NCI-H774 (cell line): ENCODE measurements at regions not wholly inside any gene's neighbourhood (a gene's known extent, or its start where the extent isn't known, plus 50 kb on each side); places are given as distances from the start of the nearest gene placed in this dataset.
"Not testable (repeated sequence)": the region's sequence is repeated elsewhere in the genome, so short reads cannot be mapped to it uniquely, and the experiment has no call there.

Experiments
- DNase-seq: peaks from one replicate; lab custom pipeline; 2025; lab: John Stamatoyannopoulos, UW

- DNase-seq = no peak
Observed at GRCh38 chr1:102365071-102365470, 368.3 kb upstream of the OLFM3 start.

- no peak for DNase-seq
Observed at GRCh38 chr1:102336602-102337001, 339.9 kb upstream of the OLFM3 start.

GRCh38 chr1:102318104-102318806 lies 321.5 kb upstream of the OLFM3 start:
- no peak for DNase-seq

GRCh38 chr1:102315096-102315495 lies 318.4 kb upstream of the OLFM3 start:
- no peak for DNase-seq

- DNase-seq = no peak
Observed at GRCh38 chr1:102296116-102296515, 299.4 kb upstream of the OLFM3 start.

GRCh38 chr1:102282955-102283354 lies 286.2 kb upstream of the OLFM3 start:
- DNase-seq = no peak

- DNase-seq = no peak
Observed at GRCh38 chr1:102262994-102263393, 266.3 kb upstream of the OLFM3 start.

- DNase-seq = no peak
Observed at GRCh38 chr1:102252731-102253505, 256.2 kb upstream of the OLFM3 start.

GRCh38 chr1:102241431-102242338 lies 245.0 kb upstream of the OLFM3 start:
- no peak for DNase-seq

GRCh38 chr1:102239247-102239646 lies 242.5 kb upstream of the OLFM3 start:
- no peak for DNase-seq

GRCh38 chr1:102234753-102235359 lies 238.1 kb upstream of the OLFM3 start:
- no peak for DNase-seq

GRCh38 chr1:102219463-102219862 lies 222.7 kb upstream of the OLFM3 start:
- DNase-seq = no peak

GRCh38 chr1:102210891-102211290 lies 214.2 kb upstream of the OLFM3 start:
- not testable (repeated sequence) for DNase-seq

- DNase-seq = peak; percentile 44
Observed at GRCh38 chr1:102191723-102192122, 195.0 kb upstream of the OLFM3 start.

GRCh38 chr1:102190429-102190828 lies 193.7 kb upstream of the OLFM3 start:
- DNase-seq = peak; percentile 12

GRCh38 chr1:102186536-102186935 lies 189.8 kb upstream of the OLFM3 start:
- no peak for DNase-seq

- no peak for DNase-seq
Observed at GRCh38 chr1:102185260-102185659, 188.5 kb upstream of the OLFM3 start.

- no peak for DNase-seq
Observed at GRCh38 chr1:102184477-102184876, 187.8 kb upstream of the OLFM3 start.

GRCh38 chr1:102183711-102184110 lies 187.0 kb upstream of the OLFM3 start:
- DNase-seq = no peak

- no peak for DNase-seq
Observed at GRCh38 chr1:102182603-102183260, 186.0 kb upstream of the OLFM3 start.

GRCh38 chr1:102181341-102181740 lies 184.6 kb upstream of the OLFM3 start:
- no peak for DNase-seq

- DNase-seq = no peak
Observed at GRCh38 chr1:102178480-102178879, 181.8 kb upstream of the OLFM3 start.
